K562 (cell line): ENCODE measurements at regions not wholly inside any gene's neighbourhood (a gene's known extent, or its start where the extent isn't known, plus 50 kb on each side); places are given as distances from the start of the nearest gene placed in this dataset.

ENCODE experiments used
- ATAC-seq: fragments of 200-7000 bp; cut with Tn5 transposase; 3 replicates; pipeline ENCODE4 v1.9.1; 2020; ENCODE audit warnings: moderate library complexity
- BruUV-seq: library from RNA; stranded (reverse); fragments of 400-500 nt; replicated peaks from 2 replicates; lab custom pipeline; 2021; lab: Mats Ljungman, UMichigan
- CTCF ChIA-PET: fragments of 300-600 bp; formaldehyde crosslinking; extraction: SDS; loops from one replicate; lab custom pipeline; 2021; ENCODE audit warnings: low intra/inter-chr PET ratio; lab: Yijun Ruan, JAX
- POLR2A ChIA-PET: fragments of 300-600, 350-650 bp; sonication (Branson Sonifier 250); formaldehyde crosslinking; extraction: SDS; loops from one replicate; lab custom pipeline; 2021; ENCODE audit warnings: antibody characterized with exemption, inconsistent platforms; lab: Yijun Ruan, JAX
- DNase-seq, 4 experiments: peaks; one replicate each; pipeline versions ENCODE4 v3.0.0 to v3.0.0-alpha.2; 2011 to 2018; ENCODE audit warnings: low spot score in 3 of 4, mixed read lengths in 3 of 4; ENCODE audit errors: extremely low read depth in 1 of 4
- FAIRE-seq: peaks from 2 replicates; lab custom pipeline; 2011; peaks lifted over from hg19 to GRCh38; lab: Jason Lieb, UNC
- H2AFZ ChIP-seq: 2 replicates; pipeline ENCODE4 v1.6.0; 2011; ENCODE audit warnings: low read depth, low read length, control low read depth, inconsistent platforms
- H3K27ac ChIP-seq: fragments of 200-600 bp; 3 replicates; pipeline ENCODE4 v1.8.0; 2011; ENCODE audit warnings: low read depth, mild to moderate bottlenecking, control low read depth, inconsistent platforms, low read length, moderate library complexity, mixed read lengths; ENCODE audit errors: extremely low read depth
- H3K27me3 ChIP-seq, 2 experiments: fragments of 300-600 bp in 1 of 2; 2 replicates in 1 of 2; 3 replicates in 1 of 2; pipeline versions ENCODE4 v1.6.0 to v1.8.0; 2011; ENCODE audit warnings: inconsistent platforms in 2 of 2, low read length in 2 of 2, mild to moderate bottlenecking in 1 of 2, mixed read lengths in 1 of 2, moderate library complexity in 1 of 2; ENCODE audit not compliant: control insufficient read depth in 2 of 2, insufficient read depth in 2 of 2
- H3K36me3 ChIP-seq: fragments of 300-600 bp; 3 replicates; pipeline ENCODE4 v1.8.0; 2011; ENCODE audit warnings: mild to moderate bottlenecking, low read length, inconsistent platforms; ENCODE audit not compliant: control insufficient read depth, insufficient read depth
- H3K4me1 ChIP-seq, 2 experiments: fragments of 200-600 bp in 1 of 2; replicated peaks in 1 of 2; 2 replicates in 1 of 2; 3 replicates in 1 of 2; pipeline versions ENCODE4 v1.5.1 to v1.8.0; 2011; ENCODE audit warnings: inconsistent platforms in 2 of 2, low read length in 2 of 2, mild to moderate bottlenecking in 1 of 2, mixed read lengths in 1 of 2, moderate library complexity in 1 of 2; ENCODE audit not compliant: control insufficient read depth in 2 of 2, insufficient read depth in 2 of 2
- H3K4me2 ChIP-seq: 2 replicates; pipeline ENCODE4 v1.6.1; 2011; ENCODE audit warnings: low read length, control low read depth, inconsistent platforms, mixed read lengths; ENCODE audit not compliant: insufficient read depth
- H3K4me3 ChIP-seq: fragments of 200-600 bp; sonication (generic), shearing (Covaris generic); 2 replicates; pipeline ENCODE4 v1.5.1; 2016; ENCODE audit warnings: control low read depth, inconsistent platforms
- H3K79me2 ChIP-seq: fragments of 200-600 bp; 3 replicates; pipeline ENCODE4 v1.8.0; 2011; ENCODE audit warnings: low read length, inconsistent platforms; ENCODE audit not compliant: control insufficient read depth, insufficient read depth
- H3K9ac ChIP-seq, 2 experiments: 2 replicates each; pipeline versions ENCODE4 v1.6.0 to v1.6.1; 2011; ENCODE audit warnings: low read depth in 2 of 2, low read length in 2 of 2, control low read depth in 1 of 2, inconsistent platforms in 1 of 2, mild to moderate bottlenecking in 1 of 2, mixed read lengths in 1 of 2; ENCODE audit not compliant: insufficient read depth in 1 of 2
- H3K9me1 ChIP-seq: one replicate; pipeline ENCODE4 v1.6.0; 2011; ENCODE audit warnings: inconsistent platforms, mild to moderate bottlenecking, low read length, moderate library complexity; ENCODE audit not compliant: control insufficient read depth, insufficient read depth
- H3K9me3 ChIP-seq: replicated peaks from 2 replicates; pipeline ENCODE4 v1.5.1; 2011; ENCODE audit warnings: low read depth, low read length, inconsistent platforms; ENCODE audit not compliant: control insufficient read depth, insufficient read depth
- H4K20me1 ChIP-seq: replicated peaks from 2 replicates; pipeline ENCODE4 v1.6.1; 2011; ENCODE audit warnings: low read length, inconsistent platforms, mixed read lengths; ENCODE audit not compliant: control insufficient read depth, insufficient read depth
- FOXA1 ChIP-seq: fragments of 450-650 bp; IDR thresholded peaks from 2 replicates; pipeline ENCODE4 v1.6.1; 2016; ENCODE audit warnings: mild to moderate bottlenecking, borderline replicate concordance
- MTA1 ChIP-seq: fragments of 450-650 bp; IDR thresholded peaks from 2 replicates; pipeline ENCODE4 v1.6.1; 2017; ENCODE audit warnings: borderline replicate concordance
- MYBL2 ChIP-seq, 2 experiments: fragments of 450-650 bp in 1 of 2; sonication (generic) in 1 of 2; formaldehyde crosslinking in 1 of 2; IDR thresholded peaks; 2 replicates each; pipeline versions ENCODE4 v1.6.1 to v1.8.1; 2017 to 2022; ENCODE audit warnings: borderline replicate concordance in 1 of 2, inconsistent platforms in 1 of 2, low read depth in 1 of 2, mild to moderate bottlenecking in 1 of 2, missing genetic modification reagents in 1 of 2, moderate library complexity in 1 of 2
- RFX5 ChIP-seq: IDR thresholded peaks from 2 replicates; pipeline ENCODE4 v1.6.1; 2011; ENCODE audit warnings: low read depth, mild to moderate bottlenecking, improper control_type of control experiment, low read length
- SREBF2 ChIP-seq: sonication (generic); formaldehyde crosslinking; IDR thresholded peaks from 2 replicates; pipeline ENCODE4 v1.4.0; 2020; ENCODE audit warnings: mild to moderate bottlenecking, missing genetic modification reagents
- SRSF9 ChIP-seq: fragments of 200-400 bp; formaldehyde crosslinking; IDR thresholded peaks from 2 replicates; pipeline ENCODE4 v1.6.1; 2017; ENCODE audit warnings: low read depth, low read length, borderline replicate concordance
- TEAD2 ChIP-seq: fragments of 450-650 bp; IDR thresholded peaks from 2 replicates; pipeline ENCODE4 v1.6.1; 2016; ENCODE audit warnings: missing genetic modification characterization, control low read depth, missing compliant biosample characterization
- ZBTB8A ChIP-seq: fragments of 450-650 bp; IDR thresholded peaks from 2 replicates; pipeline ENCODE4 v1.6.1; 2018; ENCODE audit warnings: mild to moderate bottlenecking, moderate library complexity; ENCODE audit not compliant: partially characterized antibody
- ZNF583 ChIP-seq: fragments of 250-450 bp; sonication (Bioruptor Pico); IDR thresholded peaks from 2 replicates; pipeline ENCODE4 v1.4.0; 2020
- WGBS: fragments of 100-300 bp; shearing (Covaris generic); methylation state at CpG from one replicate; pipeline ENCODE4 v1.1.6; 2016; ENCODE audit warnings: low coverage, mixed read lengths; ENCODE audit not compliant: insufficient coverage; ENCODE audit errors: missing lambda C conversion rate; 5-methylcytosine and 5-hydroxymethylcytosine counted together
- in situ Hi-C: fragments of 300-500 bp; cut with MboI; formaldehyde crosslinking; loops from 4 replicates; pipeline ENCODE4 v1.15.0; 2018; ENCODE audit warnings: inconsistent platforms, mixed read lengths
- intact Hi-C: fragments of 100-400 bp; cut with micrococcal nuclease; formaldehyde crosslinking; loops from 2 replicates; pipeline ENCODE4 v1.14.2; 2022
- TF ChIP-seq, protein P1 (sequence below): sonication (generic); formaldehyde crosslinking; IDR thresholded peaks from 2 replicates; pipeline ENCODE4 v1.8.1; 2023; ENCODE audit warnings: mild to moderate bottlenecking, missing genetic modification reagents
- TF ChIP-seq, protein P2 (sequence below): fragments of 250-450 bp; sonication (Bioruptor Pico); IDR thresholded peaks from 2 replicates; pipeline ENCODE4 v1.8.0; 2021; ENCODE audit warnings: mild to moderate bottlenecking, moderate library complexity

DNA sequence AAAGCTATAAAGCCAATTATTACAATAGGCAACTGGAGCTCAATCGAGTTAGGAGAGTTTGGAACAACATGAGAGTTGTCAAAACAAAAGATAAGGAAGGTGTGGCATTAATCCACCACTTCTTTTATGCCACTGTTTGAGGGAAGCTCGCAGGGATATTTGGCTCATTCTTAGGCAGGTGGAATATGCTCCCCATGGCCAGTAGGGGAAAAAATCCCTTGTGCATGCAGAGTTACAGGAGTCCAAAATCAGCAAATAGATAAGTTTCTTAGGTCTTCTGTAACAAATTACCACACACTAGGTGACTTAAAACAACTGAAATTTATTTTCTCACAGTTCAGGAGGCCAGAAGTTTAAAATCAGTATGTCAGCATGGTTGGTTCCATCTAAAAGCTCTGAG, 135.4 kb upstream of the SYNPR start (continued):
- TF ChIP-seq, protein P1, sequence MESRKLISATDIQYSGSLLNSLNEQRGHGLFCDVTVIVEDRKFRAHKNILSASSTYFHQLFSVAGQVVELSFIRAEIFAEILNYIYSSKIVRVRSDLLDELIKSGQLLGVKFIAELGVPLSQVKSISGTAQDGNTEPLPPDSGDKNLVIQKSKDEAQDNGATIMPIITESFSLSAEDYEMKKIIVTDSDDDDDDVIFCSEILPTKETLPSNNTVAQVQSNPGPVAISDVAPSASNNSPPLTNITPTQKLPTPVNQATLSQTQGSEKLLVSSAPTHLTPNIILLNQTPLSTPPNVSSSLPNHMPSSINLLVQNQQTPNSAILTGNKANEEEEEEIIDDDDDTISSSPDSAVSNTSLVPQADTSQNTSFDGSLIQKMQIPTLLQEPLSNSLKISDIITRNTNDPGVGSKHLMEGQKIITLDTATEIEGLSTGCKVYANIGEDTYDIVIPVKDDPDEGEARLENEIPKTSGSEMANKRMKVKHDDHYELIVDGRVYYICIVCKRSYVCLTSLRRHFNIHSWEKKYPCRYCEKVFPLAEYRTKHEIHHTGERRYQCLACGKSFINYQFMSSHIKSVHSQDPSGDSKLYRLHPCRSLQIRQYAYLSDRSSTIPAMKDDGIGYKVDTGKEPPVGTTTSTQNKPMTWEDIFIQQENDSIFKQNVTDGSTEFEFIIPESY, result no peak
- no peak for TF ChIP-seq SREBF2 (CRISPR knock-in tag)
- TF ChIP-seq FOXA1, result no peak
- TF ChIP-seq, protein P2, sequence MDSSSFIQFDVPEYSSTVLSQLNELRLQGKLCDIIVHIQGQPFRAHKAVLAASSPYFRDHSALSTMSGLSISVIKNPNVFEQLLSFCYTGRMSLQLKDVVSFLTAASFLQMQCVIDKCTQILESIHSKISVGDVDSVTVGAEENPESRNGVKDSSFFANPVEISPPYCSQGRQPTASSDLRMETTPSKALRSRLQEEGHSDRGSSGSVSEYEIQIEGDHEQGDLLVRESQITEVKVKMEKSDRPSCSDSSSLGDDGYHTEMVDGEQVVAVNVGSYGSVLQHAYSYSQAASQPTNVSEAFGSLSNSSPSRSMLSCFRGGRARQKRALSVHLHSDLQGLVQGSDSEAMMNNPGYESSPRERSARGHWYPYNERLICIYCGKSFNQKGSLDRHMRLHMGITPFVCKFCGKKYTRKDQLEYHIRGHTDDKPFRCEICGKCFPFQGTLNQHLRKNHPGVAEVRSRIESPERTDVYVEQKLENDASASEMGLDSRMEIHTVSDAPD (CRISPR knock-in tag), result no peak
- TF ChIP-seq MTA1, result no peak
- TF ChIP-seq SRSF9, result no peak

DNA sequence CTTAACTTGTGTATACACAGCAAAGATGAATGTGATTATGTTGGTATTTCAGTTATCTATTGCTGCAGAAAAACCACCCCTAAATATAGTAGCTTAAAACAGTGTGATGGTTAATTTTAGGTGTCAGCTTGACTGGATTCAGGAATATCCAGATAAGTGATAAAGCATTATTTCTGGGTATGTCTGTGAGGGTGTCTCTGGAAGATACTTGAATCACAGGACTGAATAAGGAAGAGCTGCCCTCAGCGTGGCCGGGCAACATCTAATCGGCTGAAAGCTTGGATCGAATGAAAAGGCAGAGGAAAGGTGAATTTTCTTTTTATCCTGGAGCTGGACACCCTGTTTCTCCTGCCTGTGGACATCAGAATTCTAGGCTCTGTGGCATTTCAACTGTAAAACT, 132.0 kb upstream of the SYNPR start:
- no peaks in the 10 kb centered on the region for H3K9me1 ChIP-seq
- no TSS peak for BruUV-seq
- no peaks in the 10 kb centered on the region for H3K79me2 ChIP-seq
- POLR2A ChIA-PET, result interaction anchor here (0.7 to 1.3 kb wide), 2 partner anchors 15 to 336 kb away, joined by 3 to 4 read pairs; no protein-coding TSS in a partner anchor
- no peak for ATAC-seq
- H3K27ac ChIP-seq, result no peak overlapping the region
- no peak overlapping the region for H3K4me3 ChIP-seq
- CTCF ChIA-PET, result no interaction called here
- H3K4me2 ChIP-seq, result no peak overlapping the region
- no peak overlapping the region for H3K9ac ChIP-seq
- no peak overlapping the region for H2AFZ ChIP-seq
- TF ChIP-seq ZBTB8A (no peak), RFX5 (no peak), MYBL2 (IDR thresholded peaks at IDR 0.05; ENCODE audit: low read depth) (no peak), MYBL2 (CRISPR knock-in tag; IDR thresholded peaks at IDR 0.05; ENCODE audit: borderline replicate concordance) (no peak), TEAD2 (no peak), ZNF583 (CRISPR knock-in tag) (no peak)
- TF ChIP-seq, all 486 proteins: peak for 0
- FAIRE-seq (no peak), DNase-seq (no peak)
- in situ Hi-C loops (no loop called here), intact Hi-C loops (no loop called here)
- H3K4me1 ChIP-seq, result no peaks in the 10 kb centered on the region
- H3K36me3 ChIP-seq, result no peaks in the 10 kb centered on the region
- WGBS, result 3% methylated on average over 4 of the region's 4 CpGs
- no peaks in the 10 kb centered on the region for H4K20me1 ChIP-seq
- no peaks in the 10 kb centered on the region for H3K9me3 ChIP-seq
- H3K27me3 ChIP-seq, result no peaks in the 10 kb centered on the region
